Stimulated activated CD4-positive, alpha-beta T cell treated with anti-CD3 and anti-CD28 coated beads, Interleukin-1b, Interleukin-23, amount 100 ng/mL, for 1 hour (primary cell): ENCODE measurements at regions not wholly inside any gene's neighbourhood (a gene's known extent, or its start where the extent isn't known, plus 50 kb on each side); places are given as distances from the start of the nearest gene placed in this dataset.

Source experiments
- DNase-seq, 2 donors: peaks; one replicate each; pipeline ENCODE4 v3.0.0-alpha.2; 2020; ENCODE audit warnings: low read depth in 2 of 2

- no peak for DNase-seq
Observed at GRCh38 chr7:68433462-68434070, 1164.7 kb upstream of the AUTS2 start.

DNA sequence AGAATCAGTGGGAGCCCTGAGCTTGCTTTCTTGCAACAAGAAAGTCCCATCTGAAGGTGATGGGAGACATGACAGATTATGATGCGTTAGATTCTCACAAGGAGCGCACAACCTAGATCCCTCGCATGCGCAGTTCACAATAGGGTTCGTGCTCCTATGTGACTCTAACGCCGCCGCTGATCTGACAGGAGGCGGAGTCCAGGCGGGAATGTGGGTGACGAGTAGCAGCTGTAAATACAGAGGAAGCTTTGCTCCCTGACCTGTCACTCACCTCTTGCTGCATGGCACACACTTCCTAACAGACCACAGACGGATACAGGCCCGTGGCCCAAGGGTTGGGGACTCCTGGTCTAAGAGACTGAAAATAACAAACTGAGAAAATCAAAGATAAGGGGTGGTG, 1163.4 kb upstream of the AUTS2 start:
- no peak for DNase-seq

DNA sequence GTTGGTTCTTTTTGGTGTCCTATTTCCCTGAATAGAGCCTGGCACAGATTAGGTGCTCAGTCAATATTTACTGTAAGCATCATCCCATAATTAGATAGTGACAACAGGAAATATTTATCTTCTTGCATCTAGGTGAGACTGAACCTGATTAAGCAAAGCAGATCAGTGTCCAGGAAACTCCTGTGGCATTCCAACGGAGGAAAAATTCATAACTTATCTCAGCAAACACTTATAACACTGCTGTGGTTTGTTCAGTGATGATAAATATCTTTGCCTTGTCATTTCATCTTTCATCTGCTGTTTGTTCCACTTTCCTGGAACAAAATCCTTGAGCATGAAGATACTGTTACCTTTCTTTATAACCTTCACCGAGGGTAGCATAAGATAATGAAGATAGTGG, 1160.3 kb upstream of the AUTS2 start:
- DNase-seq: no peak

DNA sequence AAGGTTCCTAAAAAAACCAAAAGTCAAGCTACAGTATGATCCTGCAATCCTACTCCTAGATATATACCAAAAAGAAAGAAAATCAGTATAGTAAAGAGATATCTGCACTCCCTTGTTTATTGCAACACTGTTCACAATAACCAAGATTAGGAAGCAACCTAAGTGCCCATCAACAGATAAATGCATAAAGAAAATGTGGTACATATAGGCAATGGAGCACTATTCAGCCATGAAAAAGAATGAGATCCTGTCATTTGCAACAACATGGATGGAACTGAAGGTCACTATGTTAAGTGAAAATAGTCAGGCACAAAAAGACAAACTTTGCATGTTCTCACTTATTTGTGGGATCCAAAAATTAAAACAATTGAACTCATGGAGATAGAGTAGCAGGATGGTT, 1159.5 kb upstream of the AUTS2 start:
- DNase-seq: no peak

DNA sequence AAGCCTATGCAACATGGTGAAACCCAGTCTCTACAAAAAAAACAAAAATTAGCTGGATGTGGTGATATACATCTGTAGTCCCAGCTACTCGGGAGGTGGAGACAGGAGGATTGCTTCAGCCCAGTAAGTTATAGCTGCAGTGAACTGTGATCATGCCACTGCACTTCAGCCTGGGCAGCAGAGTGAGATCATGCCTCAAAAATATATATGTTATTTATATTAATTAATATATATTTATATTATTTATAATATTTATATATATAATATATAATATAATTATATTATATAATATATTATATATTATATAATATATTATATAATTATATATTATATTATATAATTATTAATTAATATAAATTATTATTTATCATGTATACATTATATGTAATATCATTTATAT, 1158.4 kb upstream of the AUTS2 start:
- no peak for DNase-seq

DNA sequence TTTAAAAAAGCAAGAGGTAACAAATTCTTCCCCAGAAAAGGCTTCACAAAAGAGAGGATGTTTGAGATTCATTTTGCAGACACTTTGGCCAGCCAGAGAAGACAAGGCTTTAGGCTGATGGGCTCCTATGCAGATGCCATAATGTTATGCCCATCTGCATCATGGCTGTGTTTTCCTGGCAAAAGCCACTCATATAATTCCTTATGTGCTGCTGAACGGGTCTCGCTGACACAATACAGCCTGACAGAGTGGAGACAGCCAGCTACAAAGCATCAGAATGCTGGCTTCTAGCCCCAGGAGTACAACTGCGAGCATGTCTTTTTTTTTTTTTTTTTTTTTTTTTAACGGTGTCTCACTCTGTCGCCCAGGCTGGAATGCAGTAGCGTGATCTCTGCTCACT, 1157.4 kb upstream of the AUTS2 start:
- DNase-seq: no peak

DNA sequence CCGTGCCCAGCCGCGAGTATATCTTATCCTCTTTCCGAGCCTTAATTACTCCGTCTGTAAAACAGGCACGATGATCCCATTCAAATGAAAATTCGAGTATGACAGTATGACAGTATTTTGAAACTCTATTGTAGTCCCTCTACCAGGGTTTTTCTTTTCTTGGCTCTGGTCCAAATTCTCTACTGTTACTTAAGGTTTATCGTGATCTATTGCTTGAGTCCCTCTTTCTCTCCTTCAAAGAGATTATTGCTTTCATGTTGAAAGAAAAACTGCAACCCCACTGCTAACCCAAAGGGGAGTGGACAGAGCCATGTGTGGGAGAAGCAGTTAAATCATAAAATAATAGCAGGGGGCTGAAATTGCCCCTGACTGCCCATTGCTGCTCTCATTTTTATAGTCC, 1156.6 kb upstream of the AUTS2 start:
- DNase-seq: no peak

DNA sequence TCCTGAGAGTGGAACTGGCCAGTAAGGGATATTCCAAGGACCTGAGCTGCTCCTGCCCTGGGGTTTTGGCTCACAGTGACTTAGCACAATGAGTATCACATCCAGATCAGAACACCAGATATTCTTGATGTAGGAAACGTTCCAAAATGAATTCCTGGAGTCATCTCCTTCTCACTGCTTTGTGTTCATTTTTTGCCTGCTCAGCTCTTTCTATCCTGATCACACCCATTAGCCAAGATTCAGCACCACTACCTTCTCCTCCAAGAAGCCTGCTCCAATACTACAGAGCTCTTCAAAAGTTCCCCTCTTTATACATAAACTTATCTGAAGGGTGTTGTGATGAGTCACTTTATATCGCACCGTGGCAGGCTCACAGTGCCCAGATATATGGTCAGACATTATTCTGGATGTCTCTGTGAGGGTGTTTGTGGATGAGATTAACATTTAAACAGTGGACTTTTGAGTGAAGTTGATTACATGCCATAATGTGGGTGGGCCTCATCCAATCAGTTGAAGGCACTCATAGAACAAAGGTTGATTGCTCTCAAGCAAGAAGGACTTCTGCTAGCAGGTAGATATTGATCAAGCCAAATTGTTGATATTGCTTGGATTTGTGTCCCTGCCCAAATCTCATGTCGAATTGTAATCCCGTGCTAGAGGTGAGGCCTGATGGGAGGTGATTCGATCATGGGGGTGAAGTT, 1155.2 kb upstream of the AUTS2 start:
- no peak for DNase-seq

DNA sequence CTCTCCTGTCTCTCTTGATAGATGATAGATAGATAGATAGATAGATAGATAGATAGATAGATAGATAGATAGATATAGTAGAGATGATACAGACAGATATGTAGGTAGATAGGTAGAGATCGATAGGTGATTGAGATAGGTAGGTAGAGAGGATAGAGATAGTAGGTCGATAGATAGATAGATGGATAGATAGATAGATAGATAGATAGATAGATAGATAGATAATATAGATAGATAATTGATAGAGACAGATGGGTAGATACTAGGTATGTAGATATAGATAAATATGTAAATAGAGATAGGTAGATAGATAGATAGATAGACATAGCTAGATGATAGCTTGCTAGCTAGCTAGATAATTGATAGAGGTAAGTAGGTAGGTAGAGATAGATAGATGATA, 1154.2 kb upstream of the AUTS2 start:
- DNase-seq: no peak

DNA sequence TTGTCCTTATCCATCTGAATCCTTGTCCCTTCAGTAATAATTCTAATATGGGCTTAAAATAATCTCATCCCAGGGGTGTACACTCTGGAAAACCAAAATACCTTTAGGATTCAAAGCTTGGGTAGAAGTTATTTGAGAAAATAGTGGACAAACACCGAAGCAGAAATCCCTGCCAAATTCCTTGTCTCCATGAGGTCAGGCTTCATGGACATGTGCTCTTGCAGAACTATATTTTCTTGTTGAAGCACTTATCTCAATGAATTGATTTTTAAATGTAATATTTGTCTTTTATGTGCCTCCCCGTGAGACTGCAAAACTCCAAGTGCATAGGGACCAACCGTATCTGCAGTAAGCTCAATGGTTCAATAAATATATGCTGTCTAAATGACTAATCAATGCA, 1153.3 kb upstream of the AUTS2 start:
- DNase-seq: no peak

DNA sequence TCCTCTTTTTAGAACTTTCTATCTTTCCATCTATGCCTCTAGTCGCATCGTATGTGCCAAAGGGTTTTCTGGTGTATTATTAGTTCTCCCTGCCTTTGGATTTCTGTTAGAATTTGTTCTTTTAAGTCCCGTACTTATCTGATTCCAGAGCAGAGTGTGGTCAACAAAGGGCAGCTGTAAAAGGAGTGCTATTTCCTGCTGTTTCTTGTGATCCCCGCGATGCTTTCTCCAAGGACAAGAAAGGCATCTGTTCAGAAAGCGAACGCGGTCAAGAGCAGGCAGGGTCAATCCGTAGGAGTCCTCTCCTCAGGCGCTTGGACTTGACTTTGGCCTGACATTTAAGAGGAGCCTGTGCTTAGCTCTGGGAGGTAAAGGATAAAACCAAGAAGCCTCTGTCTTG, 1152.1 kb upstream of the AUTS2 start:
- DNase-seq: no peak

DNA sequence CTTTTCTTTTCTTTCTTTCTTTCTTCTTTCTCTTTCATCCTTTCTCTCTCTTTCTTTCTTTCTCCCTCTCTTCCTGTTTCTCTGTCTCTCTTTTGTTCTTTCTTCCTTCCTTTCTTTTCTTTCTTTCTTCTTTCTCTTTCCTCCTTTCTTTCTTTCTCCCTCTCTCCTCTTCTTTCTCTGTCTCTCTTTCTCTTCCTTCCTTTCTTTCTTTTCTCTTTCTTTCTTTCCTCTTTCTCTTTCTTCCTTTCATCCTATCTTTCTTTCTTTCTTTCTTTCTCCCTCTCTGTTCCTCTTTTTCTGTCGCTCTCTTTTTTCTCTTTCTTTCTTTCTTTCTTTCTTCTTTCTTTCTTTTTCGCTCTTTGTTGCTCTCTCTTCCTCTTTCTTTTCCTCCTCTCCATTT, 1149.2 kb upstream of the AUTS2 start:
- no peak for DNase-seq

DNA sequence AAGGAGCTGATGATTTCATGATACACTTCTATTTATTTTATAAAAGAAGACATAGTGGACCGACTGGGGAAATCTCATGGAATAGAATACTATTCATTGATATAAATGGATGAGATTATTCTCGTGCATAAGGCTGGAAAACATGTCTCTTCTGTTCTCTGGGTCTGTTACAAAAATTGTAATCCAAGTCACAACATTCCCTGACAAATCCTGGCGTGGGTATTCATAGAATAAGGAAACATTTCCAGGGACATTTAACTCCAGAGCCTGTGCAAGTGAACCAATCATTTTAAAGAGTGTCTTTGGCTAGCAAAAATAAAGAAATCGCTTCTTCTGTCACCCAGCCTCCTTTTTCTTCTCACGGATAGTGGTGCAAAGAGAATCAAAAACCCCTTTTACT, 1148.5 kb upstream of the AUTS2 start:
- DNase-seq: no peak

DNA sequence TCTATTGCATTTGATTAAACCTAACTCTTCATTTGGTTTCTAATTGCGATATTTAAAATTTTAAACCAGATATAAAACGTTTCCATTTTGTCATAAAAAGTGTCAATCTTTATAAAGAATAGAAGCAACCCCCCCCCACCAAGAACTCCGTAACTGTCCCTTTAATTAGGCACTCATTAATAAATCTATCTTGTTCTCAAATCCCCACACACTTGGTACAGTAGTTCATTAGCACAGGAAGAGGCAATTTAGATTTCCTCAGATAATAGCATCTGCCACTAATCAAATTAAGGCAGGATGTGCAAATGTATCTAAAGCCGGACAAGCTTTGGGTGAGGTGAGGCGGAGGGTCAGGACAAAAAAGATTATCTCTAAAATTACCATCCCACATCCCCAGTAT, 1143.3 kb upstream of the AUTS2 start:
- DNase-seq: no peak

DNA sequence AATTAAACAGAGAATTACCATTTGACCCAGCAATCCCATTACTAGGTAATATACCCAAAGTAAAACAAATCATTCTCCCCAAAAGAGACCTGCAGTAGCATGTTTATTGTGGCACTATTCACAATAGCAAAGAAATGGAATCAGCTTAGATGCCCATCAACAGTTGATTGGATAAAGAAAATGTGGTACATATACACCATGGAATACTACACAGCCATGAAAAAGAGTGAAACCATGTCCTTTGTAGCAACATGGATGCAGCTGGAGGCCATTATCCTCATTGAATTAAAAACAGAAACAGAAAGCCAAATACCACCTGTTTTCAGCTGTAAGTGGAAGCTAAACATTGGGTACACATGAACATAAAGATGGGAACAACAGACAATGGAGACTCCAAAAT, 1141.8 kb upstream of the AUTS2 start:
- no peak for DNase-seq

DNA sequence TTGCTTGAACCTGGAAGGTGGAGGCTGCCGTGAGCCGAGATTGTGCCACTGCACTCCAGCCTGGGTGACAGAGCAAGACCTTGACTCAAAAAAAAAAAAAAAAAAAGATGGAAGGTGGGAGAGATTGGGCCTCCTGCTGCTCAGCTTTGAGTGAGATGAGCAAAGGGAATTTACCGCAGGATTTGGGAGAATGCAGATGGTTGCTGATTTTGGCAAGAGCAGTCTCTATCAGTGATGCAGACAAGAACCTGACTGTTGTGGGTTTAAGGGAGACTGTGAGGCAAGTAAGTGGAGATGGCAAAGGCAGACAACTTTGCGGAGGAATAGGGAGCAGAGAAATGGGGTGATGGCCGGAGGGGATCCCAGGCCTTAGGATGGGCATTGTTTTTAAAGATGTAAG, 1140.8 kb upstream of the AUTS2 start:
- DNase-seq: no peak

GRCh38 chr7:68458010-68458908, 1140.0 kb upstream of the AUTS2 start:
- DNase-seq: no peak

DNA sequence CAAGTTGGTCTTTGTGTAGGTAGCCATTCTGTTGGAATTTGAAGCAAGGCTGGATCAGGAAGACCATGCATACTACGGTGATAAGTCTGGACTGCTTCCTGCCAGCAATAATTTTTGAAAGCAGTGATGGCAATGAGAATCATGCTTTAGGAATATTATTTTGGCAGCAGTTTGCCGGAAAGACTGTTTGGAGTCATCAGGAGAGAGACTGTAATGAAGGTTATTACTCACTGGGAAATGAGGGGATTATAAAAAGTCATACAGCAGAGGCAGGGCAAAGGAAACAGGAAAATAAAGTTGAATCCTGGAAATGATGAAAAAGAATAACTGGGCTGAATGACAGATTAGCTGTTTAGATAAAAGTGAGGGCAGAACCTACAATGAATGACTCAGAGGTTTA, 1136.8 kb upstream of the AUTS2 start:
- DNase-seq: no peak

DNA sequence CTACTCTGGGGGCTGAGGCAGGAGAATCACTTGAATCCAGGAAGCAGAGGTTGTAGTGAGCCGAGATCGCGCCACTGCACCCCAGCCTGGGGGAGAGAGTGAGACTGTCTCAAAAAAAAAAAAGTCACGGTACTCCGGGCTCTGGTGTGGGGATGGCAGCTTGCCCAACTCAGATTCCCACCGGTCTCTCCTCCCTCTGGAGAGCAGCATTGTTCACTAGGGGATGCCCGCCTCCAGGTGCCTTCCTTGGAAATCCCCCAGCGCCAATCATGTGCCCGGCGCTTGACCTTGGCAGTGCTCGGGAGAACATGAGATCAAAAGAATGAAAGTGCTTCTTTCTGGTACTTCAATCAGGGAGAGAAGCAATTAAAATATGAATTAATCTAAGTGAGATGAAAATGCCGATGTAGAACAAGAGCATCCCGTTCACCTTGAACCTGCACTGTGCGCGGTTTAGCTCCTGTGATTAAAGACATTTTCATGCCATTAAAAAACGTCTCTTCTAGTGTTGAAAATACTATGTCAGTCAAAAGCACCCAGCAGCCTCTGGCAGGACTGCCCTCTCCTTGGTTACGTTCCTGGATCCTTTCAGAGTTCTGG, 1127.3 kb upstream of the AUTS2 start:
- DNase-seq: no peak

- DNase-seq: no peak
Observed at GRCh38 chr7:68472688-68473087, 1125.6 kb upstream of the AUTS2 start.

DNA sequence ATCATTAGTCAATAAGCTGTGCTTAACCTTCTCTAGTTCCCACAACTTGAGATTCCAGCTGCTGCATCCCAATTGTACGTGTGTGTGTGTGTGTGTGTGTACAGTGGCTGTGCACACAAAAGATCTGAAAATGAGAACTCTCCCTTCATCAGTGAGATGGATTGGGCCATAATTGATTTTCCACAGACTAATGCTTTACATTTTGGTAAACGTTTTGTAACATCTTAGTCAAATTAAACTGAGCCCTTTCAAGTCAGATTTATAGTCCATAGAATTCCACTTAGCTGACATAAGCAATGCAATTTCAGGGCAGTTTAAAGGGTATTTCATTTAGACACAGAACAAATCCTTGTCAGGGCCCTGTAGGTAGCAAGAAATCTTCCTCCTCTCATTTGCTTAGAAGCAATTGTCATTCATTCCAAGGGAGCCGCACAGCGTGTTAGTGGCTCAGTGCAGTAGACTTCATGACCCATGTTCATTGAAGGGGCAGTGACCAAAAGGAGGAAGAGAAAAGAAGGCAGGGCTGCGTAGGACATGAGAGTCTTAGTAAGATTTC, 1123.5 kb upstream of the AUTS2 start:
- DNase-seq: no peak

GRCh38 chr7:68476966-68477365, 1121.3 kb upstream of the AUTS2 start:
- no peak for DNase-seq
